Esophagus (tissue), 2 donors: ENCODE measurements at regions not wholly inside any gene's neighbourhood (a gene's known extent, or its start where the extent isn't known, plus 50 kb on each side); places are given as distances from the start of the nearest gene placed in this dataset.

ENCODE experiments used
- H3K27ac ChIP-seq, 2 donors: one replicate each; pipeline ENCODE4 v1.5.1; 2013; ENCODE audit warnings: low read depth in 2 of 2, mild to moderate bottlenecking in 2 of 2, inconsistent platforms in 1 of 2, low read length in 1 of 2, moderate library complexity in 1 of 2
- H3K27me3 ChIP-seq, 2 donors: one replicate each; pipeline ENCODE4 v1.6.1; 2013; ENCODE audit warnings: low read length in 2 of 2, control low read depth in 1 of 2, mild to moderate bottlenecking in 1 of 2; ENCODE audit not compliant: insufficient read depth in 2 of 2, control insufficient read depth in 1 of 2
- H3K36me3 ChIP-seq, 2 donors: one replicate each; pipeline ENCODE4 v1.6.1; 2013; ENCODE audit warnings: low read length in 1 of 2; ENCODE audit not compliant: control insufficient read depth in 2 of 2, insufficient read depth in 2 of 2
- H3K4me1 ChIP-seq, 2 donors: one replicate each; pipeline ENCODE4 v1.6.1; 2013; ENCODE audit warnings: low read length in 1 of 2; ENCODE audit not compliant: control insufficient read depth in 2 of 2, insufficient read depth in 2 of 2
- H3K4me3 ChIP-seq, 2 donors: one replicate each; pipeline ENCODE4 v1.5.1; 2013; ENCODE audit warnings: low read length in 2 of 2, mild to moderate bottlenecking in 2 of 2, low read depth in 1 of 2, moderate library complexity in 1 of 2
- H3K9me3 ChIP-seq, 2 donors: one replicate each; pipeline ENCODE4 v1.6.1; 2013; ENCODE audit warnings: mild to moderate bottlenecking in 2 of 2, low read depth in 1 of 2, low read length in 1 of 2, moderate library complexity in 1 of 2; ENCODE audit not compliant: control insufficient read depth in 2 of 2, insufficient read depth in 1 of 2
- WGBS, 2 donors: extraction: QIAGEN DNeasy Blood & Tissue Kit; methylation state at CpG; one replicate each; pipeline ENCODE4 v1.1.7; 2013; 5-methylcytosine and 5-hydroxymethylcytosine counted together
- donor health status: healthy with polysubstance abuse.
- donor health status: Bipolar disorder and iron deficiency.

- WGBS, 2 donors = 91 to 92% methylated on average over 12 of the region's 12 CpGs
Measured at GRCh38 chr10:52889611-52890010, 117.0 kb upstream of the MBL2 start.

GRCh38 chr10:52883996-52884871, 111.7 kb upstream of the MBL2 start:
- no peak overlapping the region for H3K4me3 ChIP-seq
- H3K36me3 ChIP-seq = no peaks in the 10 kb centered on the region
- no peak overlapping the region for H3K27ac ChIP-seq
- H3K9me3 ChIP-seq = no peaks in the 10 kb centered on the region
- no peaks in the 10 kb centered on the region for H3K4me1 ChIP-seq
- 26 to 27% methylated on average over 33 of the region's 33 CpGs for WGBS, 2 donors
- no peaks in the 10 kb centered on the region for H3K27me3 ChIP-seq

More at GRCh38 chr10:52889611-52890010, 117.0 kb upstream of the MBL2 start:
- Histone ChIP-seq H3K27ac (no peak overlapping the region), H3K36me3 (no peaks in the 10 kb centered on the region), H3K9me3 (no peaks in the 10 kb centered on the region), H3K4me1 (no peaks in the 10 kb centered on the region), H3K27me3 (no peaks in the 10 kb centered on the region), H3K4me3 (no peak overlapping the region)

- Histone ChIP-seq H3K27me3 (no peaks in the 10 kb centered on the region), H3K27ac (no peak overlapping the region), H3K36me3 (no peaks in the 10 kb centered on the region), H3K4me3 (no peak overlapping the region), H3K9me3 (no peaks in the 10 kb centered on the region), H3K4me1 (no peaks in the 10 kb centered on the region)
- 63 to 64% methylated on average over 2 of the region's 2 CpGs for WGBS, 2 donors
Measured at GRCh38 chr10:52879091-52879807, 106.7 kb upstream of the MBL2 start.

GRCh38 chr10:52877451-52877850, 104.9 kb upstream of the MBL2 start:
- H3K4me1 ChIP-seq = no peaks in the 10 kb centered on the region
- no peaks in the 10 kb centered on the region for H3K27me3 ChIP-seq
- WGBS, 2 donors = 30 to 46% methylated on average over 4 of the region's 4 CpGs
- no peaks in the 10 kb centered on the region for H3K9me3 ChIP-seq
- no peak overlapping the region for H3K27ac ChIP-seq
- no peaks in the 10 kb centered on the region for H3K36me3 ChIP-seq
- H3K4me3 ChIP-seq = no peak overlapping the region

- 81 to 82% methylated on average over 2 of the region's 2 CpGs for WGBS, 2 donors
- Histone ChIP-seq H3K4me3 (no peak overlapping the region), H3K27me3 (no peaks in the 10 kb centered on the region), H3K36me3 (no peaks in the 10 kb centered on the region), H3K4me1 (no peaks in the 10 kb centered on the region), H3K9me3 (peaks cover 0 to 2% of the 10 kb centered on the region in 2 donors), H3K27ac (no peak overlapping the region)
Measured at GRCh38 chr10:52875336-52875735, 102.8 kb upstream of the MBL2 start.

- Histone ChIP-seq H3K27me3 (no peaks in the 10 kb centered on the region), H3K4me1 (no peaks in the 10 kb centered on the region), H3K9me3 (peaks cover 0 to 2% of the 10 kb centered on the region in 2 donors), H3K4me3 (no peak overlapping the region), H3K27ac (no peak overlapping the region), H3K36me3 (no peaks in the 10 kb centered on the region)
- WGBS, 2 donors = 65 to 90% methylated on average over 4 of the region's 4 CpGs
Measured at GRCh38 chr10:52874581-52874980, 102.0 kb upstream of the MBL2 start.

- WGBS, 2 donors = 80 to 83% methylated on average over 24 of the region's 24 CpGs
- Histone ChIP-seq H3K4me3 (no peak overlapping the region), H3K27me3 (no peaks in the 10 kb centered on the region), H3K36me3 (no peaks in the 10 kb centered on the region), H3K27ac (no peak overlapping the region), H3K9me3 (peaks cover 2 to 5% of the 10 kb centered on the region in 2 donors), H3K4me1 (no peaks in the 10 kb centered on the region)
Measured at GRCh38 chr10:52871191-52871843, 98.7 kb upstream of the MBL2 start.

GRCh38 chr10:52870562-52870961, 98.0 kb upstream of the MBL2 start:
- no peaks in the 10 kb centered on the region for H3K36me3 ChIP-seq
- WGBS, 2 donors = 55 to 62% methylated on average over 3 of the region's 3 CpGs
- no peak overlapping the region for H3K4me3 ChIP-seq

GRCh38 chr10:52869864-52870263, 97.3 kb upstream of the MBL2 start:
- no peaks in the 10 kb centered on the region for H3K27me3 ChIP-seq
- H3K4me3 ChIP-seq = no peak overlapping the region
- 85 to 87% methylated on average over 2 of the region's 2 CpGs for WGBS, 2 donors
- peaks cover 2 to 5% of the 10 kb centered on the region in 2 donors for H3K9me3 ChIP-seq
- no peak overlapping the region for H3K27ac ChIP-seq
- no peaks in the 10 kb centered on the region for H3K4me1 ChIP-seq
- no peaks in the 10 kb centered on the region for H3K36me3 ChIP-seq

More at GRCh38 chr10:52870562-52870961, 98.0 kb upstream of the MBL2 start:
- Histone ChIP-seq H3K27ac (no peak overlapping the region), H3K27me3 (no peaks in the 10 kb centered on the region), H3K9me3 (peaks cover 2 to 5% of the 10 kb centered on the region in 2 donors), H3K4me1 (no peaks in the 10 kb centered on the region)
